IPS DF 4.7 (cell line): ENCODE measurements at regions not wholly inside any gene's neighbourhood (a gene's known extent, or its start where the extent isn't known, plus 50 kb on each side); places are given as distances from the start of the nearest gene placed in this dataset.
"Not testable (repeated sequence)": the region's sequence is repeated elsewhere in the genome, so short reads cannot be mapped to it uniquely, and the experiment has no call there.

ENCODE experiments used
- DNase-seq: peaks from one replicate; pipeline ENCODE4 v3.0.0-alpha.2; 2013; ENCODE audit warnings: low spot score; ENCODE audit errors: extremely low read depth

GRCh38 chr12:33192226-33192625 is 247.4 kb downstream of the SYT10 start:
- no peak for DNase-seq

- no peak for DNase-seq
Measured at GRCh38 chr12:33187409-33187808, 252.2 kb downstream of the SYT10 start.

- DNase-seq = no peak
Measured at GRCh38 chr12:33184161-33184560, 255.5 kb downstream of the SYT10 start.

- DNase-seq = no peak
Measured at GRCh38 chr12:33182485-33182884, 257.1 kb downstream of the SYT10 start.

GRCh38 chr12:33180918-33181317 is 258.7 kb downstream of the SYT10 start:
- no peak for DNase-seq

GRCh38 chr12:33166260-33166659 is 269.7 kb upstream of the PKP2 start:
- not testable (repeated sequence) for DNase-seq

- DNase-seq = no peak
Measured at GRCh38 chr12:33156042-33156441, 259.5 kb upstream of the PKP2 start.

GRCh38 chr12:33147292-33147691 is 250.7 kb upstream of the PKP2 start:
- DNase-seq = not testable (repeated sequence)

GRCh38 chr12:33129500-33129899 is 232.9 kb upstream of the PKP2 start:
- DNase-seq = no peak

- no peak for DNase-seq
Measured at GRCh38 chr12:33125755-33126154, 229.2 kb upstream of the PKP2 start.

- peak; percentile 46 for DNase-seq
Measured at GRCh38 chr12:33116284-33116683, 219.7 kb upstream of the PKP2 start.

- DNase-seq = no peak
Measured at GRCh38 chr12:33115716-33116115, 219.1 kb upstream of the PKP2 start.

- no peak for DNase-seq
Measured at GRCh38 chr12:33111850-33112249, 215.3 kb upstream of the PKP2 start.

- DNase-seq = not testable (repeated sequence)
Measured at GRCh38 chr12:33107827-33108226, 211.2 kb upstream of the PKP2 start.

GRCh38 chr12:33093534-33093933 is 197.0 kb upstream of the PKP2 start:
- DNase-seq = no peak

GRCh38 chr12:33087876-33088275 is 191.3 kb upstream of the PKP2 start:
- not testable (repeated sequence) for DNase-seq

- not testable (repeated sequence) for DNase-seq
Measured at GRCh38 chr12:33076401-33076800, 179.8 kb upstream of the PKP2 start.

GRCh38 chr12:33075130-33075766 is 178.7 kb upstream of the PKP2 start:
- DNase-seq = not testable (repeated sequence)

GRCh38 chr12:33061844-33062243 is 165.3 kb upstream of the PKP2 start:
- no peak for DNase-seq

- no peak for DNase-seq
Measured at GRCh38 chr12:33054371-33054770, 157.8 kb upstream of the PKP2 start.

GRCh38 chr12:33052141-33053051 is 155.8 kb upstream of the PKP2 start:
- DNase-seq = no peak

- DNase-seq = no peak
Measured at GRCh38 chr12:33047666-33048065, 151.1 kb upstream of the PKP2 start.

- no peak for DNase-seq
Measured at GRCh38 chr12:33044447-33044846, 147.9 kb upstream of the PKP2 start.
